GM12864 (cell line): ENCODE measurements at regions not wholly inside any gene's neighbourhood (a gene's known extent, or its start where the extent isn't known, plus 50 kb on each side); places are given as distances from the start of the nearest gene placed in this dataset.

ENCODE experiments used
- DNase-seq: peaks from one replicate; pipeline ENCODE4 v3.0.0-alpha.2; 2011; ENCODE audit warnings: low read depth
- H3K4me3 ChIP-seq: 2 replicates; pipeline ENCODE4 v1.5.1; 2011; ENCODE audit warnings: mild to moderate bottlenecking, low read depth, low read length, control low read depth
- CTCF ChIP-seq: IDR thresholded peaks from 2 replicates; pipeline ENCODE4 v1.5.1; 2011; ENCODE audit warnings: low read depth, mild to moderate bottlenecking, moderate library complexity, low read length, control low read depth, inconsistent platforms; ENCODE audit errors: missing control alignments

DNA sequence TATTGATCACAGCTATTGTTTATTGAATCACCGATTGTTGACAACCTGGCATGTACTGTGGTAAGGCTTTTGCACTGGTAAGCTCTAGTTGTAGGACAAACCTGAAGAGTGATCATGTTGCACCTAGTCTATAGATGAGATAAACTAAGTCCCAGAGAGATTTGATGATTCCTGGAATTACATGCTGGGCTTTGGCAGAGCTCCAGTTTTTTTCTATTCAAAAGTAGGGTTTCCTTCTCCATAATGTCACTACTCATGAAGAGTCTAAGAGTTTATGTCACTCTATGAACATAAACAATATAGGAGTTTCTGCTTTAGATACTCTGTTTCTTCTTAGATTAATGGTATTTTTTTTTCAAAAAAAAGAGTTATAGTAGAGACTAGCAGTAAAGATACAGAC lies 72.0 kb downstream of the BMP4 start:
- no peak for TF ChIP-seq CTCF
- no peak for DNase-seq
- no peak overlapping the region for H3K4me3 ChIP-seq

DNA sequence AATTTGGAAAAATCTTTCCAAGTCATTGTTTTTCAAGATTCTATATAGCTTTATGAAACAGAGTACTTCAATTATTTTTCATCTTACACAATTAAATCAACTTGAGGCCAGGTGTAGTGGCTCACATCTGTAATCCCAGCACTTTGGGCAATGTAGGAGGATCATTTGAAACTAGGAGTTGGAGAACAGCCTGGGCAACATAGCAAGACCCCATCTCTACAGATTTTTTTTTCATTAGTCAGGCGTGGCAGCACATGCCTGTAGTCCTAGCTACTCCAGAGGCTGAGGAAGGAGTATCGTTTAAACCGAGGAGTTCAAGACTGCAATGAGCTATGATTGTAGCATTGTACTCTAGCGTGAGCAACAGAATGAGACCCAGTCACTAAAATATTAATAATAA lies 72.9 kb downstream of the BMP4 start:
- TF ChIP-seq CTCF, result no peak
- no peak overlapping the region for H3K4me3 ChIP-seq
- DNase-seq, result no peak

- DNase-seq, result peak; percentile 18
- no peak overlapping the region for H3K4me3 ChIP-seq
- TF ChIP-seq CTCF, result no peak
Measured at GRCh38 chr14:53882684-53883083, 73.9 kb downstream of the BMP4 start.

GRCh38 chr14:53881921-53882320 lies 74.7 kb downstream of the BMP4 start:
- H3K4me3 ChIP-seq, result no peak overlapping the region
- no peak for TF ChIP-seq CTCF
- DNase-seq, result no peak

- no peak for DNase-seq
- H3K4me3 ChIP-seq, result no peak overlapping the region
- no peak for TF ChIP-seq CTCF
Measured at GRCh38 chr14:53881161-53881871, 75.3 kb downstream of the BMP4 start.

DNA sequence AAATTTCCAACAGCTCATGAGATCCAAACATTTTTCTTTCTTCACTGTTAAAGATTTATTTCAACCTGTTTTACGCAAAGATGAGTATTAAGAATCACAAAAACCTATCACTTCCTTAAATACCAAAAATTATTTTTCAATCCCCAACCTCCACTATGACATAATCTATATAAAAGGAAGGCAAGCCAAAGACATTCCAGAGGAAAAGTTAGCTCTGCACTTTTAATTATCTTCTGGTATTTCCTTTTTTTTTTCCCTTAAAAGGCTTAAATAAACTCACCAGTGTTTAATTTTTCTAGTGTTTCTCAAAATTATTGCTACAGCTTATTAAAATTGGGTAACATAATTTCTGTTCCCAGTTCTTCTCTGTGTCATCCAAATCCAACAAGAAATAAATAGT lies 75.9 kb downstream of the BMP4 start:
- H3K4me3 ChIP-seq, result no peak overlapping the region
- no peak for DNase-seq
- TF ChIP-seq CTCF, result no peak

DNA sequence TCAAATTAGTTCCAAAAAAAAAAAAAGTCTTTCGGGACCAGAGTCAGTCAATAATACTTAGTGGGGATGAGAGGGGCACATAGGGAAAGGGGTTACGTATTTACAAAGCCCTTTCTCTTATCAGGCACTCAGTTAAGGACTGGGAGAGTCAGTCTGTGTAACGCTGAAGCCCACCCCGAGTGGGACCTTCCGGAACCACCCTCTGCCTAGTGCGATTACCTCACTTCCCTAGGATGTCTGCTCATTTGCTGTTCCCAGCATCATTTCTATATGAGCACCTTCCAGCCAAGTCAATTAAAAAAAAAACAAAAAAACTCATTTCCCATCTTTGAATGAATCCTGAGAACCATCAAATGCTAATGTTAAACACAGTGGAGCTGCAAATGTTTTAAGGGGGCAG lies 76.9 kb downstream of the BMP4 start:
- TF ChIP-seq CTCF, result no peak
- H3K4me3 ChIP-seq, result no peak overlapping the region
- no peak for DNase-seq
